NCI-H510A (cell line): ENCODE measurements at regions not wholly inside any gene's neighbourhood (a gene's known extent, or its start where the extent isn't known, plus 50 kb on each side); places are given as distances from the start of the nearest gene placed in this dataset.

Experiments
- DNase-seq: peaks from one replicate; lab custom pipeline; 2025; lab: John Stamatoyannopoulos, UW

DNA sequence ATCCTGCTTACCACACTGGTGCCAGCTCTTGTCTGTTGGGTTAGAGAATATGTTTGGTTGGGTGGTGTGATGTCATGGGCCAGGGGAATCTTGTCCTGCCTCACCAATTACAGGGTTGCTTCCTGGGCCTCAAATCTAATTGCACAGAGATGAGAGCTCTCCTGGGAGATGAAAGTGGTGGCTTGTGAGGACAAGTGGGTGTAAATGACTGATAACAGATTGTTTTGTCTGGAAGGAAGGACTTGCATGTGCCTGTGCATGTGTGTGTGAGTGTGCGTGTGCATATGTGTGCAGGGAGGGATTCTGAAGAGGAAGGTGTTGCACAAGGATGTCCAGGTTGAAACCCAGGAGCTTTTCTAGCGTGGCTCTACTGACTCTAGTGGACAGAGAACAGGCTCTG, 271.9 kb downstream of the LOXHD1 start:
- no peak for DNase-seq

DNA sequence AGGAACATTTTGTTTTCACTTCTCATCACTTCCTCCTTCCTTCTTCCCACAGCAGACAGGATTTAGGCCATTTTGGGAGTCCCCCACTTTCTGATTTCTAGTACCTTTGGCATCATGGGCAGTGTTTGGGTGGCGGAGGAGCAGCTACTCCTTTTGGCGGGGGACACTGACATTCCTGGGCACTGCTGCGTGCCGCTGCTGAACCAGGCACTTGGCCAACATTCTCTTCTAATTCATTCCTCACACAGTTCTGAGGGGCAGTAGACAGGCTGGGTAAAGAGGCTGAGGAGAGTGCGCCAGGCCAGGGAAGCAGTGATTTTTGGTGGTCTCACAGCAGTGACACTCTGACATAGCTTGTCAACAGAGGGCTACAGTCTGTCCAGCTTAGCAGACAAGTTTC, 270.2 kb downstream of the LOXHD1 start:
- no peak for DNase-seq

DNA sequence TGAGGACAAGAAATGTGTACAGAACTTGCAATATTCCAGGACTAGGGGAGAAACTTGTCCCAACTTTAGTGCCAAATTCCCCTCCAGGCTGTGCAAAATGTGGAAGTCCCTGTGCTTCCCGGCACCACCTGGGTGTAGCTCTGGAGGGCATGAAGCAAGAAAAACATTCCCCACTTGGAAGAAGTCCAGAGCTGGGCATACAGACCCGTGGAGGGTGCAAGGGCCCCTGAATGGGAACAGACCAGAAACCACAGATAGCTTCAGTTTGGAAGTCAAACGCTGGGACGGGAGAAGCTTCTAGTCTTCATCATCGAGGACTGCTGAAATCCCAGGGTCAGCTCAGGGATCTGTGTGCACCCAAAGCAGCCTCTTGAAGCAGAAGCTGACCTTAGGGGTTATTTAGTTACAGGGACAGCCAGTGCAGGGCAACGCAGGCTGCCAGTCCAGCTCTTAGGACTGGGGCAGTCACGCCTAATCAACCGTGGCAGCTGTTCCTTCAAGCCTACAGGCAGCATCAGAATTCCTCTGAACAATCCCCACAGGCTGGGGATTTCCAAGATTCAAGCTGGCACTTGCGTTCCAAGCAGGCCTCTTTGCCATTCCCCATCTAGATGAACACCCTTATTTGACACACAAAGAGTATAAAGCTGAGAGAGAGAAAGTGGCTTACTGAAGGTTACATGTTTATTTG, 269.4 kb downstream of the LOXHD1 start:
- DNase-seq, result no peak

DNA sequence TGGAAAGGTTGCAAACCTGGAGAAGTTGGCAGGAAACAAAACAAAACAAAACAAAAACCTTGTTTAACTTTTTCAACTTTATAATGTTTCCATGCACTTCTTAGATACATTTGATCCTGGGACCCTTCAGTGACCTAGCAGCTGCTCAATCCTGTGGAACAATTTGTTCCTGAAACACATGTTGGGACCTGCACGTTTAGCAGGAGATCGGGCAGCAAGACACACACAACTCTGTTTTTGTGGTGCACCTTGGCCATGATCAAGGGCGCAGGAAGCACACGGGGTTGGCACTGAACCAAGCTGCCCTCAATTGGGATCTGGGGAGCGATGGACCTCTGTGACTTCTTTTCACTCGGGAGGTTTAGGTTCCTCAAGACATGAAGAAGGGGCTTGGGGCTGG, 268.7 kb downstream of the LOXHD1 start:
- no peak for DNase-seq

DNA sequence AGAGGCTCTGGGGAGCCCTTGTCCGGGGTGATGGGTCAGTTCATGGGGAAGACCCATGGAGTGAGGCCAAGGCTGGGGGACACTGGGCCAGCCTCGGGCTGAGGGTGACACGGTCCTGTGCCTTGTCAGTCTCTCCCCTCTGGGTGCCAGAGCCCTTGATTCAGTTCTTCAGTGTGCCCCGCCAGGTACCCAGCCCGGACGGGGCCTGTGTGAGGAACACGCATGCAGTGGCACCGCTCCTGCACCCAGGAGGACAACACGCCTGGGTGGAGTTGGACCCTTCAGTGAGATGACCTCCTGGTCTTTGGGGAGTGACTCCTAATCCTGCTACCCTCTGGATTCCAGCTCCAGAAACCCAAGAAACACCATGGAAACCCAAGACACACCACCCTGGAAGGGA, 264.4 kb downstream of the LOXHD1 start:
- no peak for DNase-seq

DNA sequence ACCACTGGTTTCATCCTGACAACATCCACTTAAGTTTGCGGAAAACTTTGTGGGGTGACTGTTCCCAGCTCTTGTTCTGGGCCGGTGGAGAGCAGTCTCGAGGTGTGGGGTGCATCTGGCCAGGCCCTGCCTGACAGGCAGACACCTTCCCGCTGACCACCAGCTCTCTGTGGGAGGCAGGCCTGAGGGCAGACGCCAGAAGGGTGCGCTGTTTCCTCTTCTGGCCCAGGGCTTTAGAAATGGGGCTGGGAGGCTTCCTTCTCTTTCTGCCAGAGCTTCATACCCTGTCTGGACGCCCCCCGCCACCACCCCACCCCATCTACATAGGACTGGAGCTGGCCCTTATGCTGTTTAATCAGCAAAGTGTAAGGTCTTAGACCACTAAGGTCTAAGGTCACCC, 263.8 kb downstream of the LOXHD1 start:
- no peak for DNase-seq

DNA sequence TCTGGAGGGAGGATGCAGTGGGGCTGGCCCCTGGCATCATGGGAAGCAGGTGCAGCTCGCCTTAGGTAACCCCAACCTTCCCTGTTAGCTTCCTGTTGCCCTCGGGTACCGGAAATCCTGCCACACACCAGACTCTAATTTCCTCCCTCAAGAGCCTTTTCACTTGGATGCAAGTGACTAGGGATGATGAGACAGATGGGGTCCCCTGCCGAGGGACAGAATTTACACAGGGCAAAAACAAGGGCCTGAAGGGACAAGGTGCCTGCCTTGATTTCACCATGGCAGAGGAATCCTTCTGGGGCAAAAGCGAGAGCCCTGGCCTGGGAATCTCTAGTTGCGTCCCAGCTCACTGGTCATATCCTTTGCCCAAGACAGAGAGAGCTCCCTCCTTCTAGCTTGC, 263.1 kb downstream of the LOXHD1 start:
- no peak for DNase-seq

DNA sequence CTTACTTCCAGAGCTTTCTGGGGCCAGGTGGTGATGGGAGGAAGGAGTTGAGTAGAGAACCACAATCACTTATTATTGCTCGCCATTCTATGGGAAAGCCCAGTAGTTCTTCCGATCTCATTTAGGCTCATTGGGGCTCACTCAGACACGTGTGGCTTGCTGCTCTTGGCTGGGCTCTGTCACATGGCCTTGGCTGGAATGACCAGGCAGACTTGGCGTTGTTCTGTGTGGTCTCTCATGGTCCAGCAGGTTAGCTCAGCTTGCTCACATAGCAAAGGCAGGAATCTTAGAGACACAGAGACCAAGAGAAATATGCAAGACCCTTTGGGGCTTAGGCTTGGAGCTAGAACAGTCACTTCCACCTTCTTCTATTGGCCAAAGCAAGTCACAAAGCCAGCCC, 261.2 kb downstream of the LOXHD1 start:
- DNase-seq, result no peak

DNA sequence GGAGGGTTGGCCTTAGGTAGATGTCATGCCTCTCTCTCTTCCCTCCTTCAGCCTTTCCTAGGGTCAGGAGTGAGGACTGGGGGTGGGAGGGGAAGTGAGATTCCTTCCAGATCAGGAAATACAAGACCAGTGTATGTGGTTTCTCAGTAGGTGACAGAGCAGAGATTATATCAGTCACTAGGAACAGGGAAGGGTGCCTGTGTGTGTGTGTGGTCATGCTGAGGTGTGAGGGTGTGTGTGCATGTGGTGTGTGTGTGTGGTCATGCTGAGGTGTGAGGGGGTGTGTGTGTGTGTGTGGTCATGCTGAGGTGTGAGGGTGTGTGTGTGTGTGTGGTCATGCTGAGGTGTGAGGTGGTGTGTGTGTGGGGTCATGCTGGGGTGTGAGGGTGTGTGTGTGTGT, 259.8 kb downstream of the LOXHD1 start:
- DNase-seq, result no peak

DNA sequence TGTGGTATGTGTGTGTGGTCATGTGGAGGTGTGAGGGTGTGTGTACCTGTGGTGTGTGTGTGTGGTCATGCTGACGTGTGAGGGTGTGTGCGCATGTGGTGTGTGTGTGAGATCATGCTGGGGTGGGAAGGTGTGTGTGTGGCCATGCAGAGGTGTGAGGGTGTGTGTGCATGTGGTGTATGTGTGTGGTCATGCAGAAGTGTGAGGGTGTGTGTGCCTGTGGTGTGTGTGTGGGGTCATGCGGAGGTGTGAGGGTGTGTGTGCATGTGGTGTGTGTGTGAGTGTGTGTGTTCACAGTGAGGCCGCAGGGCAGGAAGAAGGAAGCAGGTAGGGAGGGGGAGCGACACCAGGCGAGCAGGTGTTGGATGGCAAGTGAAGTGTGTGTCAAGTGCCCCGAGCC, 259.0 kb downstream of the LOXHD1 start:
- no peak for DNase-seq

DNA sequence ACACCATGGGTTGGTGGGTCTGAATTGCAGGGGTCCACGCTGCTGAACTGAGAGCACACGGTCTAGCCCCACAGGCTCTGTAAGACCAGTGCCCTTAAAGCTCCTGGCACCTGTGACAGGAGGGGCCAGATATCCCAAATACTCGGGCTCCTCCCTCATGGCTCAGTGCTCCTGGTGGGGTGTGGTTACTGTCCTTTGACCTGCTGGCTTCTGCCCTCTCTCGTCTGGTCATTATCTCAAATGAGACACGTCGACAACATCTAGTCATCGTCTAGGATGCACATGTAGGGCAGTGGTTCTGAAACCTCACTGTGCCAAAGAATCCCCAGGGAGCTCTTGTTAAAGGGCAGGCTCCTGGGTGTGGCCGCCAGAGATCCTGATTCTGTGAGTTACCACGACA, 258.4 kb downstream of the LOXHD1 start:
- DNase-seq, result no peak

DNA sequence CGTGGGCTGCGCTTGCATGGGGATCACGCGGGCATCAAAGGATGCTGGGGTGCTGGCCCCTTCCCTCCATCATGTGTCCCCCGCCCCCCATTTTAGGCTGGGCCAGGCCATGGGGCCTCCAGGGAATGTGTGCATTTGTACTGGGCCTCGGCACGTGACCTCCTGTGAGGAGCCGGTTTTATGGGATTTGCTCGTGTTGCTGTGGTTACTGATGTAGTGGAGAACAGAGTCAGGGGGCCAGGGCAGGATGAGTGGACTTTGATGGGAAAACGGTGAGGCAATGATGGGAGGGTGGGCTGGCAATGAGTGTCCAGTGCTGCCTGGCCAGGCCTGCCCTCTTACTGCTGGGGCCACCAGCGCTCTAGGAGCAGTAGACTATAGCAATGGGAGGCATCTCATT, 257.7 kb downstream of the LOXHD1 start:
- DNase-seq, result no peak

DNA sequence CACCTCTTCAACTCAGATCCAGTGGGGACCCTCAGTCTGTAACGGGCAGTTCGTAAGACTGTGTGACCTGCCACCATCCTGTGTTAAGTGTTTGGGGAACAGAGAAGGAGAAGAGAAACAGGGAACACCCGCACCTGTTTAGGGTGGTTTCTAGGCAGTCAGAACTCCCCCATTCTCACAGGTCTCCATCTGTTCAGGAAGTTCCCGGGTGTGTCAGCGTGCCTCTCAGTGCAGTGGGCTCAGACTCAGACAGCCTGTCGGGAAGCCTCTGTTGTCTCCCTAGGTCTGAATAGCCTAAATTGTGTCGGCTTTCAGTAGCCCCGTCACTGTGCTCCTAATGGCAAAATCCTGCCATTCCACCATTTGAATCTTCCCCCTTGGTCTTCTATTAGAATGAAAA, 256.6 kb downstream of the LOXHD1 start:
- no peak for DNase-seq

DNA sequence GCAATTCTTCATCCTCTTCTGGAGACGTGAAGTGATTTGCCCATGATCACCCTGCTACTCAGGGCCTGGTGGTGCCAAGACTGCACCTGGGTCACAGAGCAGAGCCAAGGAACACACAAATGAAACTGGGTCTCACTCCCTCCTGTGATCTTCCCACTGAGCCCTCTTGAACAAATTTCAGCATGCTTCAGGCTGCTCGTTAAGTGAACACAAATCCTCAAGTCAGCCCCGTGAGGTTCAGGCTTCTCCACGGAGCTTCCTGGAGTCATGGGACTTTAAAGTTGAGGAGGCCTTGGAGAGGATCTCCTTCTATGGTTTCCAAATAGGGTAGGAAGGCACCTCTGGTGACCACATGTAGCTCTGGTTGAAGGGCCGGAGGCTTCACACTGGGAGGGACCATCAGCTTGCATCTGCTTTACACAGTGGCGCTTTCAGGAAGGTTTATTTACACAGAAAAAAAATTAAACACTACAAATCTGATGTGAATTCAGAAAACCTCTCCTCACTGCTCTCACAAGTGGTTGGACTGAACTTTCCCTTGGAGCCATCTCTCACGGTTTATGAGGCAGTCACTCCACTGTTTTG, 255.4 kb downstream of the LOXHD1 start:
- DNase-seq, result no peak

DNA sequence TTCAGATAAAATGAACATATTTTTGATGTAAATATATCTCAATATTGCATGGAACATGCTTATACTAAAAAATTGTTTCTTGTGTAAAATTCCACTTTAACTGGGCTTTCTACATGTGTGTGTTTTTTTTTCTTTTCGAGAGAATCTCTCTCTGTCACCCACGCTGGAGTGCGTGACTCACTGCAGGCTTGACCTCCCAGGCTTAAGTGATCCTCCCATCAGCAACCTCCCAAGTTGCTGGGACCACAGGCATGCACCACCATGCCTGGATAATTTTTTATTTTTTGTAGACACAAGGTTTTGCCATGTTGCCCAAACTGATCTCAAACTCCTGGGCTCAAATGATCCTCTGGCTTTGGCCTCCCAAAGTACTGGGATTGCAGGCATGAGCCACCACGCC, 254.6 kb downstream of the LOXHD1 start:
- DNase-seq, result no peak

DNA sequence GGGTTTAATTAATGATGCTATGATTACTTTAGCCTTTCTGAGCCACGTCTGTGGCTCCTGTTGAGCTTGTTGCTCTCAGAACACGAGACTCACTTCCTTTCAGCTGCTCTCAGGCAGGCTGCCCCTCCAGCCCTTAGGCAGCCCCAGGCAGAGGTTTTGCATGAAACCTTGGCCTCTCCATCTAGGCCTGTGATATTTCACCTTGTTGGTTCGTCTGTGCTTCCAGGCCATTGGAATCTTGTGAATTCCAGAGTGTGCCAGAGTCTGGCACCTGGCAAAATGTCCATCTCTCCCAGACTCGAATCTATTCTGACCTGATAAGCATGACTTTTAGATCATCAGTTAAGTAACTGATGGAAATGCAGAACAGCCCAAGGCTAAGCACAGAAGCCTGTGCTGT, 254.1 kb downstream of the LOXHD1 start:
- DNase-seq, result no peak

DNA sequence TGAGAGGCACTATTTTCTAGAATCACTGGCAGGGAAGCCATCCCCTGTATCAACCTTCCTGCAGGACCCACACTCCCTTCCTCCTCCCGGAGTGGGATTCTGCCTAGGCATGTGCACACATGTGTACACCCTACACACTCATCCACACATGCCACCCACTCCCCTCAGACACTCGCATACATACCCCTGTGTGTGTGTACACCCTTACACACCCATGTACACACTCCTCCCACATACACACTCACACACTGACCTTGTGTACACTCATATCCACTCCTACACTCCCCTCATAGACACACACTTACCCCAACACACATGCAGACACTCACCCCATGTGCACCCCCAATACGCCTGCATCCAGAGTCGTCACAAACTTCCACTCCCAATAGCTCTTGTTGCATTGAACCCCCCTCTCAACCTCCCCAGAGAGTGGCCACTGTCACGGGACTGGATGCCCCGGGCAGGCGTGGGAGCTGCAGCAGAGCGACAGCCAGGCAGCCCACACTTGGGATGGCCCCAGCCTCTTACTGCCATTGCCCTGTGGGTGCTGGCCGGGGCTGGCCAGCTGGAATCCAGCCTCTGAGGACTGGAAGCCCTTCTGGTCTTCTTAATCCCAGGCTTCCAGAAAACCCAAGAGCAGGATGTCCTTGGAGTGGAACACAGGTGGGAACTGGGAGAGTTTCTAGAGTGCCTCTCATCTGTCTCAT, 251.0 kb downstream of the LOXHD1 start:
- DNase-seq, result no peak

DNA sequence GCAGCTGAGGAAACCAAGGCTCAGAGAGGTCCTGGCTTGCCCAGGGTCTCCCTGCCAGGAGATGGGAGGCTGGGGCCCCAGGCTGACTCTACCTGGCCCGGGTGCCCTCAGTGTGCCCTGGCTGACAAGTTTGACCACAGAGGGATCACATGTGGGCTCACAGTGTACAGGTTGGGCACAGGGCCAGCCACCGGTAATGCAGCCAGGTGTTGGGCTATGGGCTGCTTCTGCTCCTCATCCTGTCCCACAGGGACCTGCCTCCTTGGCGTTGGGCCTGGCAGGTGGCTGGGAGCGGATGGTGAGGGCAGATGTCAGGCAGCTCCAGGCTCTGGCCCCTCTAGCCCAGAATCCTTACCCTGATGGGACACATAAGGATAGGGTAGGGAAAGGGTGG, 250.5 kb downstream of the LOXHD1 start:
- DNase-seq, result no peak

DNA sequence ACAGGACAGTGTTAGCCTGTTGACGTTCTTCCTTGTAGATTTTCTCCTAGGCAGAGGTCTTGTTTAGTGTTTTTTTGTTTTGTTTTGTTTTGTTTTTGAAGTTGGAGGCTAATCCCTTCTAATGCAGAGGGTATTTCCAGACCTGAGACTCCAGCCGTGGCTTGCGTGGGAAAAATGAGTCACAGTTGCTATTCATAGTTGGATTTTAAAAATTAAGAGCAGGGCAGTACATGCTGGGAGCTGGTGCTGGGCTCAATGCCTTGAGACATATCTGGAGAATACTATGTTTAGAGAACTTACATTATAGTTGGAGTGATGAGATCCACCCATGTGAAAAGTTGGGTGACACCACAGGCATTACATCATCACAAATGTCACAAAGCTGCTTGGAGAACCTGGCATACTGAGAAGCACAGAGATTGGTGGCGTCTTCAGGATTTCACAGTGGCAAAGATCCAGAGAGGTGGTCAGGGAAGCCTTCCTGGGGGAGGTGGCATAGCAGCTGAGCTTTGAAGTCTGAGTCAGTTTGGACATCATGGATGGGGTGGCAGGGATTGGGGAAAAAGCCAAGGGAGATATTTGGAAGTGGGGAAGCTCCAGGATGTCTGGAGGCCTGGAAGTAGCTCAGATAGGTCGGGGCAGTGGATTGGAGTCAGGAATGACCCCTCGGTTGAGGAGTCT, 249.4 kb downstream of the LOXHD1 start:
- DNase-seq, result no peak

DNA sequence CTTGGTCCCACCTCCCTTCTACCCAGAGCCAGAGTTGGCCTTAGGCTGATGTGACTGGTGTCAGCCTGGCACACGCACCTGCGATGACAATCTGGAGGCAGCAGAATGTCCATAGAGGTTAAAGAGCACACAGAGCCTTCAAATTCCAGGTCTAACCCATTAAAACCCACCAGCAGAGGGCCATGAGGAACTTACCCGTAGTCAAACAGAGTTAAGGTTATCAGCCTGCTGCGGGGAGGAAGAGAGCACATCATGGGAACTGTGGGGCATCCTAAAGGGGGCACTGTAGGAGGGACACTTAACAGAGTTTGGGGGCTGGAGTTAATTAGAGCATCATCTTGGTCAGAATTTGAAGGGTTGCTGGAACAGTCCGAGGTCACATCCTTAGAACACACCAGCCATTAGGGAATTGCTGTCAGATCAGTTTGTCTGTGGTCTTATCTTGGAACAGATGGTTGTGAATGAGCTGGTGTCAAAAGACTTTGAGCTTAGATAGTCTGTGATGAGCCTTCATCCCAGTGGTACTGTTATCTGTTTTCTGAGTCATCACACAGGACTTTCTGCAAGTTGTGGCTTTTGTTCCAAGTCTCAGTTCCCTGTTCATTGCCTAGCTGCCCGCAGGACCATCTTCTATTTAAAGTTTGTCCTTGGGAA, 248.6 kb downstream of the LOXHD1 start:
- no peak for DNase-seq

DNA sequence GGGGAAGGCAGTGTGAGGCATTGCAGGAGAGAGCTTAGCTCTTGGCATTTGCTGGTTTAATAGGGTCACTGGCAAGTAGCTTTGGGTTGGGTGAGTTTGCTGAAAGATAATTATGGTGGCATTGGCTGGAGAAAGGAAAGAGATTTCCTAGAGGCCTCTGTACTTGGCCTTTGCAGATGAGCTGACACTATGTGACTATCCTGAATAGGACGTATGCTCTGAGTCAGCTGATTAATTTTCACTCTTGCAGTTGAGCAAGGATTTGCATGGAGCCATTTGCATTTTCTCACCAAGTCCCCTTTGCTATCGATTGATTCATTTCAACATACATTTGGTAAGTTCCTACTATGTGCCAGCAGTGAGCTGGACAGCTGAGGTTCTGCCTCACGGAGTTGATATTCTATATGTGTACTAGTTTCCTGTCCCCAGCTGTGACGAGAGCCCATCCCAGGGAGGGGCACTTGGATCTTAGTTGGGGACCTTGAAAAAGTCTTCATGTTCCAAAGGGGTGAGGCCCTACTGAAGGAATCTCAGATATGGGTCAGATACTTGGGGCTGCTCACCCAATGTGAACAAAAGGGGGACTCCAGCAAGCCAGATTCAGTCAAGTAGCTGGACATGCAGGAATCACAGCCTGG, 245.7 kb downstream of the LOXHD1 start:
- DNase-seq, result no peak
